K562 (cell line): ENCODE measurements at regions not wholly inside any gene's neighbourhood (a gene's known extent, or its start where the extent isn't known, plus 50 kb on each side); places are given as distances from the start of the nearest gene placed in this dataset.

Source experiments
- ATAC-seq: fragments of 200-7000 bp; cut with Tn5 transposase; 3 replicates; pipeline ENCODE4 v1.9.1; 2020; ENCODE audit warnings: moderate library complexity
- BruUV-seq: library from RNA; stranded (reverse); fragments of 400-500 nt; replicated peaks from 2 replicates; lab custom pipeline; 2021; lab: Mats Ljungman, UMichigan
- CTCF ChIA-PET: fragments of 300-600 bp; formaldehyde crosslinking; extraction: SDS; loops from one replicate; lab custom pipeline; 2021; ENCODE audit warnings: low intra/inter-chr PET ratio; lab: Yijun Ruan, JAX
- POLR2A ChIA-PET: fragments of 300-600, 350-650 bp; sonication (Branson Sonifier 250); formaldehyde crosslinking; extraction: SDS; loops from one replicate; lab custom pipeline; 2021; ENCODE audit warnings: antibody characterized with exemption, inconsistent platforms; lab: Yijun Ruan, JAX
- DNase-seq, 4 experiments: peaks; one replicate each; pipeline versions ENCODE4 v3.0.0 to v3.0.0-alpha.2; 2011 to 2018; ENCODE audit warnings: low spot score in 3 of 4, mixed read lengths in 3 of 4; ENCODE audit errors: extremely low read depth in 1 of 4
- FAIRE-seq: peaks from 2 replicates; lab custom pipeline; 2011; peaks lifted over from hg19 to GRCh38; lab: Jason Lieb, UNC
- H2AFZ ChIP-seq: 2 replicates; pipeline ENCODE4 v1.6.0; 2011; ENCODE audit warnings: low read depth, low read length, control low read depth, inconsistent platforms
- H3K27ac ChIP-seq: fragments of 200-600 bp; 3 replicates; pipeline ENCODE4 v1.8.0; 2011; ENCODE audit warnings: low read depth, mild to moderate bottlenecking, control low read depth, inconsistent platforms, low read length, moderate library complexity, mixed read lengths; ENCODE audit errors: extremely low read depth
- H3K27me3 ChIP-seq, 2 experiments: fragments of 300-600 bp in 1 of 2; 2 replicates in 1 of 2; 3 replicates in 1 of 2; pipeline versions ENCODE4 v1.6.0 to v1.8.0; 2011; ENCODE audit warnings: inconsistent platforms in 2 of 2, low read length in 2 of 2, mild to moderate bottlenecking in 1 of 2, mixed read lengths in 1 of 2, moderate library complexity in 1 of 2; ENCODE audit not compliant: control insufficient read depth in 2 of 2, insufficient read depth in 2 of 2
- H3K36me3 ChIP-seq: fragments of 300-600 bp; 3 replicates; pipeline ENCODE4 v1.8.0; 2011; ENCODE audit warnings: mild to moderate bottlenecking, low read length, inconsistent platforms; ENCODE audit not compliant: control insufficient read depth, insufficient read depth
- H3K4me1 ChIP-seq, 2 experiments: fragments of 200-600 bp in 1 of 2; replicated peaks in 1 of 2; 2 replicates in 1 of 2; 3 replicates in 1 of 2; pipeline versions ENCODE4 v1.5.1 to v1.8.0; 2011; ENCODE audit warnings: inconsistent platforms in 2 of 2, low read length in 2 of 2, mild to moderate bottlenecking in 1 of 2, mixed read lengths in 1 of 2, moderate library complexity in 1 of 2; ENCODE audit not compliant: control insufficient read depth in 2 of 2, insufficient read depth in 2 of 2
- H3K4me2 ChIP-seq: 2 replicates; pipeline ENCODE4 v1.6.1; 2011; ENCODE audit warnings: low read length, control low read depth, inconsistent platforms, mixed read lengths; ENCODE audit not compliant: insufficient read depth
- H3K4me3 ChIP-seq: fragments of 200-600 bp; sonication (generic), shearing (Covaris generic); 2 replicates; pipeline ENCODE4 v1.5.1; 2016; ENCODE audit warnings: control low read depth, inconsistent platforms
- H3K79me2 ChIP-seq: fragments of 200-600 bp; 3 replicates; pipeline ENCODE4 v1.8.0; 2011; ENCODE audit warnings: low read length, inconsistent platforms; ENCODE audit not compliant: control insufficient read depth, insufficient read depth
- H3K9ac ChIP-seq, 2 experiments: 2 replicates each; pipeline versions ENCODE4 v1.6.0 to v1.6.1; 2011; ENCODE audit warnings: low read depth in 2 of 2, low read length in 2 of 2, control low read depth in 1 of 2, inconsistent platforms in 1 of 2, mild to moderate bottlenecking in 1 of 2, mixed read lengths in 1 of 2; ENCODE audit not compliant: insufficient read depth in 1 of 2
- H3K9me1 ChIP-seq: one replicate; pipeline ENCODE4 v1.6.0; 2011; ENCODE audit warnings: inconsistent platforms, mild to moderate bottlenecking, low read length, moderate library complexity; ENCODE audit not compliant: control insufficient read depth, insufficient read depth
- H3K9me3 ChIP-seq: replicated peaks from 2 replicates; pipeline ENCODE4 v1.5.1; 2011; ENCODE audit warnings: low read depth, low read length, inconsistent platforms; ENCODE audit not compliant: control insufficient read depth, insufficient read depth
- H4K20me1 ChIP-seq: replicated peaks from 2 replicates; pipeline ENCODE4 v1.6.1; 2011; ENCODE audit warnings: low read length, inconsistent platforms, mixed read lengths; ENCODE audit not compliant: control insufficient read depth, insufficient read depth
- ESRRA ChIP-seq: fragments of 450-650 bp; IDR thresholded peaks from 2 replicates; pipeline ENCODE4 v1.6.1; 2014; ENCODE audit warnings: low read depth, mild to moderate bottlenecking, moderate library complexity, borderline replicate concordance
- GABPB2 ChIP-seq: fragments of 250-450 bp; sonication (Bioruptor Pico); conservative IDR thresholded peaks from 2 replicates; pipeline ENCODE4 v1.5.1; 2021; ENCODE audit warnings: mild to moderate bottlenecking
- GATAD2B ChIP-seq: fragments of 450-650 bp; IDR thresholded peaks from 2 replicates; pipeline ENCODE4 v1.6.1; 2017; ENCODE audit warnings: mild to moderate bottlenecking, borderline replicate concordance
- IRF2 ChIP-seq: sonication (generic); formaldehyde crosslinking; IDR thresholded peaks from 2 replicates; pipeline ENCODE4 v1.8.1; 2022; ENCODE audit warnings: mild to moderate bottlenecking, missing genetic modification reagents
- MCM3 ChIP-seq: fragments of 450-650 bp; IDR thresholded peaks from 2 replicates; pipeline ENCODE4 v1.6.1; 2016
- RNF2 ChIP-seq: sonication (generic); IDR thresholded peaks from 2 replicates; pipeline ENCODE4 v1.6.1; 2016
- SPI1 ChIP-seq: IDR thresholded peaks from 2 replicates; pipeline ENCODE4 v1.6.1; 2011; ENCODE audit warnings: low read depth, low read length, control low read depth, borderline replicate concordance
- ZBTB43 ChIP-seq: sonication (generic); formaldehyde crosslinking; IDR thresholded peaks from 2 replicates; pipeline ENCODE4 v1.8.0; 2023; ENCODE audit warnings: mild to moderate bottlenecking, missing genetic modification reagents
- ZNF551 ChIP-seq: fragments of 250-450 bp; sonication (Bioruptor Pico); IDR thresholded peaks from 2 replicates; pipeline ENCODE4 v1.5.0; 2021; ENCODE audit warnings: mild to moderate bottlenecking, moderate library complexity
- WGBS: fragments of 100-300 bp; shearing (Covaris generic); methylation state at CpG from one replicate; pipeline ENCODE4 v1.1.6; 2016; ENCODE audit warnings: low coverage, mixed read lengths; ENCODE audit not compliant: insufficient coverage; ENCODE audit errors: missing lambda C conversion rate; 5-methylcytosine and 5-hydroxymethylcytosine counted together
- in situ Hi-C: fragments of 300-500 bp; cut with MboI; formaldehyde crosslinking; loops from 4 replicates; pipeline ENCODE4 v1.15.0; 2018; ENCODE audit warnings: inconsistent platforms, mixed read lengths
- intact Hi-C: fragments of 100-400 bp; cut with micrococcal nuclease; formaldehyde crosslinking; loops from 2 replicates; pipeline ENCODE4 v1.14.2; 2022

GRCh38 chrX:43096830-43097229, 318.9 kb upstream of the PPP1R2C start:
- CTCF ChIA-PET: no interaction called here
- no TSS peak for BruUV-seq
- POLR2A ChIA-PET: no interaction called here

GRCh38 chrX:43106009-43106408, 328.0 kb upstream of the PPP1R2C start:
- H3K36me3 ChIP-seq: no peaks in the 10 kb centered on the region
- no TSS peak for BruUV-seq

More at GRCh38 chrX:43096830-43097229, 318.9 kb upstream of the PPP1R2C start:
- Histone ChIP-seq H2AFZ (no peak overlapping the region), H3K79me2 (no peaks in the 10 kb centered on the region), H3K27ac (no peak overlapping the region), H3K27me3 (no peaks in the 10 kb centered on the region), H4K20me1 (no peaks in the 10 kb centered on the region)
- no peak for ATAC-seq
- intact Hi-C loops: no loop called here
- TF ChIP-seq MCM3 (no peak), GATAD2B (no peak), SPI1 (0 out of 2 replicates have a peak, but pooled peaks have one; percentile 17)
- TF ChIP-seq, all 486 proteins: peak for 1
- DNase-seq (no peak), FAIRE-seq (no peak)
- Histone ChIP-seq H3K9me1 (no peaks in the 10 kb centered on the region), H3K4me2 (no peak overlapping the region), H3K9ac (no peak overlapping the region), H3K36me3 (no peaks in the 10 kb centered on the region), H3K9me3 (no peaks in the 10 kb centered on the region), H3K4me1 (no peaks in the 10 kb centered on the region), H3K4me3 (no peak overlapping the region)
- in situ Hi-C loops: no loop called here
- 0% methylated on average over 1 of the region's 2 CpGs for WGBS

More at GRCh38 chrX:43106009-43106408, 328.0 kb upstream of the PPP1R2C start:
- ATAC-seq: no peak
- no peaks in the 10 kb centered on the region for H3K79me2 ChIP-seq
- intact Hi-C loops: no loop called here
- no peak for FAIRE-seq
- no peaks in the 10 kb centered on the region for H4K20me1 ChIP-seq
- no peak overlapping the region for H2AFZ ChIP-seq
- no peak overlapping the region for H3K9ac ChIP-seq
- no peak for DNase-seq
- POLR2A ChIA-PET: no interaction called here
- no peak overlapping the region for H3K4me3 ChIP-seq
- no peaks in the 10 kb centered on the region for H3K9me3 ChIP-seq
- H3K9me1 ChIP-seq: no peaks in the 10 kb centered on the region
- WGBS: 0% methylated on average over 4 of the region's 5 CpGs
- H3K27ac ChIP-seq: no peak overlapping the region
- H3K4me2 ChIP-seq: no peak overlapping the region
- H3K4me1 ChIP-seq: no peaks in the 10 kb centered on the region
- CTCF ChIA-PET: no interaction called here
- in situ Hi-C loops: no loop called here
- no peaks in the 10 kb centered on the region for H3K27me3 ChIP-seq
- TF ChIP-seq RNF2: no peak
- no peak for TF ChIP-seq ZBTB43
- no peak for TF ChIP-seq ZNF551
- TF ChIP-seq ESRRA: no peak
- no peak for TF ChIP-seq GABPB2
- TF ChIP-seq IRF2: no peak
- TF ChIP-seq, all 486 proteins: peak for 0
